OCI-M2 (cell line): ENCODE measurements at regions not wholly inside any gene's neighbourhood (a gene's known extent, or its start where the extent isn't known, plus 50 kb on each side); places are given as distances from the start of the nearest gene placed in this dataset.

Experiments used
- DNase-seq: peaks from one replicate; lab custom pipeline; 2025; ENCODE audit not compliant: unreplicated experiment; lab: John Stamatoyannopoulos, UW

DNA sequence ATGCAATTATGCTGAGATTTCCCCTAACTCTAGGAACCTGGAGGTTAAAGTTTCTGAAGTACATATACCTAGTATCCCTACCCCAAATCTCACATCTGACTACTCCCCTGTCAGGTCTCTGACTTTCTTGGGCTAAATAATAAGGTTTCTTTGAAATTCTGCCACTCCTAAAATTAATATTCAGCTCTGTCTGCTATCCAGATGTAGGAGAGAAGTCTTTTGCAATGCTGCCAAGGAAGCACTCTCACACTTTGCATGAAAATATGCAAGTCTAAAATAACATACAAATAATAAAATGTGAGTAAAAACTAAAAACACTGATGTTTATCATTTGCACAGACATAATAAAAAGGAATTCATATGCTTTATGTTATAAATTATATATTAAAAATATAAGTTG, 196.9 kb upstream of the LRFN5 start:
- DNase-seq: no peak

DNA sequence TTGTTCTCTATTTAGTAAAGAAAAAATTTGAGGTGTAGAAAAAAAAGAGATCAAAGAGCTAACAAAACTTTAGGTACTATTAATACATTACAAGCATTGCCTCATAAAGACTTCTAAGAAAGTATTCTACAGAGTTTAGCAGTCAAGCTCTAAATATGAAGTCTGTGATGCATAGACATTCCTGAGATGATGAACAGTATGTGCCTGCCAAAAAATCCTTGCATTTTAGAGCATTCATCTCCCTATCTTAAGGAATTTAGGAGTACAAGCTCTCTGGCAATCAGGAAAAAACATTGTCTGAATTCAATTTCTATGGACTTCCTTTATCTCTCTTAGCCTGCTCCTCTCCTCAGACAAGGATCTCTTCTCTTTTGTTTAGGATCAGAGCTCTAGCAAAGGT, 202.6 kb upstream of the LRFN5 start:
- DNase-seq: no peak

DNA sequence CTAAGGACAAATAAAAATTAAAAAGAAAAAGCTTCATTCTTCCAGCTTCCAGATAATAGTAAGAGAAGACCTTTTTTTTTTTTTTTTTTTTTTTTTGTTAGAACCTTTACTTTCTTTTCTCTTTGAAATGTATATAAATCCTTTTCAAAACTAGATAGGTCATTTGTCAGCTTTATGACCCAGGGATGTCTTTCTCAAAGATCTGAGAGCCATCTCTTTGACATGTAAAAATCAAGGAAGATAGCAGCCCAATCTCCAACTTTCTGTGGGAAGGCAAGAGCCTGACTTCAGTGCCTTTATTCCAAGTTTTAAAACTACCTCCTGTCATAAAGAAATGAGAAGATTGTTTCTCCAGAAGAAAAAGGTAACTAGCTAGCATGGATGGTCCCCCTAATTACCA, 203.3 kb upstream of the LRFN5 start:
- no peak for DNase-seq

DNA sequence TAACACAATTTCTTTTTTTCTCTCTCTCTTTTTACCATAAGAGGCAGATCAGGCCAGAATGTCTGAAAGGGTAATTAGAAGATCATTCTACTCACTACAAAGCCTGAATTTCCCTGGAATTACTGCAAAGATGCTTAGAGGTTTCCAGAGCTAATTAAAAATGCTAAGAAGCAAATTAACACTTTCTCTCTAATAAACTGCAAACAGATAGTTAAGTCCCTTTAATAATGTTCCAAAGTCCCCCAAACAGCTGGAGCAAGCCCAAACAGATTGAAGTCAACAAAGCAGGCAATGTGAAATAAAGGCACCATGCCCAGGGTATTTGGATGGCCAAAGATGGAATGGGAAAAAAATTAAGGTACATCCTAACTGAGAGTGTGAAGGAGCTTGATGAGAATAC, 208.8 kb upstream of the LRFN5 start:
- no peak for DNase-seq

DNA sequence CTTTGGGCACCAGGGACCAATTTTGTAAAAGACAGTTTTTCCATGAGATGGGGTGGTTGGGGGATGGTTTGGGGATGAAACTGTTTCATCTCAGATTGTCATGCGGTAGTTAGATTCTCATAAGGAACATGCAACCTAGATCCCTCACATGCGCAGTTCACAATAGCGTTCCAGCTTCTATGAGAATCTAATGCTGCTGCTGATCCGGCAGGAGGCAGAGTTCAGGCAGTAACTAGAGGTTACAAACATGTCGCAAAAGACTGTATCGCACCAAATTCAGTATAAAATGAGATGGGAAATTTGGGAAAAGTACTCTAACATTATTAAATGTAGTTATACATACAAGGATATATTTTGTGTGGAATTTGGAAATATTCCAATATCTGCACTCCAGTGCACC, 213.2 kb upstream of the LRFN5 start:
- DNase-seq: no peak

DNA sequence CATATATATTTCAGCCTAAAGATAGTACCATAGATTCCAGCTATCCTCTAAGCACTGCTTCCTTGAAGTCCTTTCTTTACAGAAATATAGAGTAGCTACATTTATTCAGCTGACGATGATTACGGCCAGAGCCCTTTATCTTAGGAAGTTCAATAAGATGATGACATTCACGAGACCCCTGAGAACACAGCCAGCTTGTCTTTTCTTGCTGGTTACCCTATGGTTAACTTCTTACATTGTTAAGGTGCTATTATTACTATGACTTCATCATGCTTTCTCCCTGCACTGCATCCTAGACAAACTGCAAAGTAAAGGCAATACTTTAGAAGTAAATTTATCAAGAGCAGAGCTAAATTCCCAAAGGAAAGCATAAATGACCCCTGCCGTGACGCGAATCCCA, 214.4 kb upstream of the LRFN5 start:
- no peak for DNase-seq

DNA sequence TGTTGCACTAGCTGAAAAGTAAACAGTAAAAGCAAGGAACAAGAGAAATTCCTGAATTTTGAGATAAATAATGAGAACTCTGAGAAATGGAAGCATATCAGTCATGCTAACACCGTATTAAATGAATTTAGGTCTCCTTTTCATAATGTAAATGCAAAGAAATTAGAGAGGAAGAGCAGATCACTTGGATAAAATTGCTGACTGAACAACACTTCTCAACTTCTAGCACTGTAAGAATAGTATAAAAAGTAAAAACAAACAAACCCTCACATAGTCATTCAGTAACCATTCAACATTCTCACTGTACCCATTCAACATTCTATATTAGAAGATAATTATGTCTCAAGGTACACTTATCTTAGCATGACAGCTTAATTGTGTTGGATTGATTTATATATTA, 217.3 kb upstream of the LRFN5 start:
- no peak for DNase-seq

DNA sequence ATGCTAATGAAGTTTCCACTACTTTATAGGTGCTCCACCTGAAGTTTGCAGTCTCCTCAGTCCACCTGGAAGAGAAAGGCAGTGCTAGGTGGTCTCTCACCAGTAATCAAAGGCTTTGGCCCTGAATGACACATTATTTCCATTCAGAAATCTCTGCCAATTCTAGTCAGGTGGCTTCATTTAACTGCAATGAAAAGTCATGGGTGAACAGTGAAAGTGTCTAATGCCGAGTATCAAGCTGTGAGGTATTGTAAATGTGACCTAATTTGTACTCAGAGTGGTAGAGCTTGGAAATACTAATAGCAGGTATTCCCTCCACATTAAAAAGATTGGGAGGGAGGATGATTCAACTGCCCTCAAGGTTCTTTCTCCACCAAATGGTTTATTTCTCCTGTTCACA, 220.9 kb upstream of the LRFN5 start:
- DNase-seq: no peak

DNA sequence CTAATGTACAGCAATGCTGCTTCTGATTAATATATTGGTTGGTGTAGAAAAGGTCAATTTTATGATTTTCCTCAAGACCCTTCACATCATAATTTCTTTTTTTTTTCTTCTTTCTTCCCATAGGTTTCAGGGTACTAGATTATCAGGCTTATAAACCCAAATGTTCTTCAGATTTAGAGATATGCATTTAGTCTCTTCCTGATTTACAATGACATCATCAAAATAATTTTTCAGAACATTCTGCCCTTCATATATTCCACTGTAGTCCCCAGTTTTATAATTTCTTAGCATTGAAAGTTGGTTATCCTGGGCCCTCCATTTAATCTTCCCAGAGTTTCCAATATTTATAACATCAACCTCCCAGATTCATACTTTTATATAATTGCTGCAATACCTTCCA, 226.7 kb upstream of the LRFN5 start:
- no peak for DNase-seq

DNA sequence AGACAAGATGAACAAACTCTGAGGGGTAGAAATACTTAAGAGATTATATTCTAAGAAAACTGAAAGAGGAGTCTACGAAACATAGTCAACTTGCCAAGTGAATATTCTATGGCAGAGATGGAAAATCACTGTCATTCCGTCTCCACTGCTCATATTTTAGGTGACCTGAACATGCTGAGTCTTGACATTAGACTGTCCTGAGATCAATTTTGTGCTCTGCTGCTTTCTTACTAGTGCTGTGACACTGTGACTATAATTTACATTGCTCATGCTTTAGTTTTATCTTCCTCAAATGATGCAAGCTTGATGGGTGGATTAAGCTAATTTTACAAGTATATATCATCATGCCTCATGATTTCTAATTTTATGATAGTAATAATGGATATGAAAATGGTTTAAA, 228.2 kb upstream of the LRFN5 start:
- no peak for DNase-seq

DNA sequence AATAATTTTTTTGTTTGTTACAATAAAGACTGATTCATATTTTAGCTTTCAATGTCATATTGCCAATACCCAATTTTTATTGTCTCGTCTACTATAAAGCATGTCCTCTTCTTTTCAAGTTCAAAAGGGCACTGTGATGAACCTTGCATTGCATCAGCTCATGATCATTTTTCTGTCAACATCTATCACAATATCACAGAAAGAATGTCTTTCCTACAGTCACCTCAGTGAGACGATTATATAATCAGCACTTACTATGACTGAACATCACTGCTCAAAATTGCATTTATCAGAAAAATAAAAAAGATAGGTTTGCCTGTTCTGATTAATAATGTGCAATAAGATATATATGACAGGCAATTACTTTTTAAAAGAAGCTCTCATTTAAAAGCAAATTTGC, 228.7 kb upstream of the LRFN5 start:
- no peak for DNase-seq

DNA sequence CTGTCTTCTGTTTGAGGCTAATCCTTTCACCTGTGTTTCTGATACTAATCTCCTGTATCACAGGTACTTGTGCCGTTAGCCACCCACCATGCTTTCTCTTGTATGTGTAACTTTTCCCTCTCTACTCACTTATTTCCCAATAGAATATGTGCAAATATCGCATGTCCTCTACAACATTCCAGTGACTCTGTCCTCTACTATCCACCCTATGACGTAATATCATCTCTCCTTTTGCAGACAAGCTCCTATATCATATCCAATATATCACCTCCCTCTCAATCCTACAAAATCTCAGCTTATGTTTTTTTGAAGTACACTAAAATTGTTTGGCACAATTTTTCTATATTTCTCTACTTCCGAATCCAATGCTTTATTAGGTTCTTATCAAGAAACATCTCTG, 232.6 kb upstream of the LRFN5 start:
- no peak for DNase-seq

DNA sequence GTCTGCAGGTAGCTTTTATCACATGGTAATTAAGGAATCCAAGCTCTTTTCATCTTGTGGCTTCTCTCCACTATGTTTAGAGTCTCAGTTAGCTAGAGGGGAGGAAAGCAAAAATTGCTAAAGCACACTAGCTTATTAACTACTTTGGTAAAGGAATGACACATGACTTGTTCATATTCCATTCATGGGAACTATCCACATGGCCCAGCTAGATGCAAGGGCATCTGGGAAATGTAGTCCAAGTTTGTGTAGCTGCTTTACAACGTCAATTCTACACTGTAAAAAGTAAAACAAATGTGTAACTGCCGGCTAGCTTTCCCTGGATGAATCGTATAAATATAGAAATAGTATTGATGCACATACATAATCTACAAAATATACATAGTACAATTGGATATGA, 244.5 kb upstream of the LRFN5 start:
- DNase-seq: no peak

DNA sequence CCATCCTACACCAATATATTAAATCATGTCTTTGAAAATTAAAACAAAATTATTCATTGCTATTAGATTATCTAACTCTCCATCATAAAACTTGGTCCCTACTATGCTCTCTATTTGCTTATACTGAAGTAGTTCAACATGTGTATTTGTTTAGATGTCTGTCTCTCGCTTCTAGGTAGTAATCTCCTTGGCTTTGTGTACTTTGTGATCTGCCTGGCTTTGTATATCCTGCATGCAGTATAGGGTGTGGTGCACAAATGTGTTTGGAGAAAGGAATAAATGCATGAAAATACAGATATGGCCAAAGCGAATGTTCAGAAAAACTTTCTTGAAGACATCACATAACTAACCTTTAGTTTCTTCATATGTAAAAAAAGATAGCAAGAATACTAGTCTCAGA, 246.6 kb upstream of the LRFN5 start:
- no peak for DNase-seq

DNA sequence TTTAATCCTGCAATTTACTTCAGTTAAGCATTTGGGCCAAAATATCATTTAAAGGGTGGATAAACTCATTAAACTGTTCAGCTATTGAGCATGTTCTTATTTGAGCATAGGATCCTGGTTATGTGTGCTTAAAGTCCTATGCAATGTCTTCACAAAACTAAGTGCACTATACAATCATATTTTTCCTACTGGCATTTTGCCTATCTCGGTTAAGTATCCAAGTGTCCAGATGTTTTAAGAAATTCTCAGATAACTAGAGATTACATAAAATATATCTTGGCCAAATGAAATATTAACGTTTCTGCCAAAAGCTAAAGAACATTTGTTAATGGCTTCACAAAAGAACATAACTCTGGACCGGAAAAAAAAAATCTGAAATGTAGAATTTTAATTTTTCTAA, 250.8 kb upstream of the LRFN5 start:
- no peak for DNase-seq

DNA sequence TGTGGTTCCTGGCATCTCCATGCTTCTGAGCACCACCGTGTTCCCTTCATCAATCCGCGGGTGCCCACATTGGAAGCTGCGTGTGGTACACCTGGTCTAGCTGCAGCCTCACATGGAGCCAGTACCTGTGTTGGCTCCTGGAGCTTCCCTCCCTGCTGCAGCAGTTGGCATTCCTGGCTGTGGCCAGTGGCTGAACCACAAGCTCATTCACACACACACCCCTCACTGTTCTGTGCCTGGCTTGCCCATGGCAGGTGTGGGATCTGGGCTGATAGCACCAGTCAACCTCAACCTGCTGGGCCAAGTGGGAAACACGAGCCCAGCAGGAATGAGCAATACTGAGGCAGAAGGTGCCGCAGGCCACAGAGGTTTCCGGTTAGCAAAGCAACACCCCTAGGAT, 256.2 kb upstream of the LRFN5 start:
- no peak for DNase-seq

DNA sequence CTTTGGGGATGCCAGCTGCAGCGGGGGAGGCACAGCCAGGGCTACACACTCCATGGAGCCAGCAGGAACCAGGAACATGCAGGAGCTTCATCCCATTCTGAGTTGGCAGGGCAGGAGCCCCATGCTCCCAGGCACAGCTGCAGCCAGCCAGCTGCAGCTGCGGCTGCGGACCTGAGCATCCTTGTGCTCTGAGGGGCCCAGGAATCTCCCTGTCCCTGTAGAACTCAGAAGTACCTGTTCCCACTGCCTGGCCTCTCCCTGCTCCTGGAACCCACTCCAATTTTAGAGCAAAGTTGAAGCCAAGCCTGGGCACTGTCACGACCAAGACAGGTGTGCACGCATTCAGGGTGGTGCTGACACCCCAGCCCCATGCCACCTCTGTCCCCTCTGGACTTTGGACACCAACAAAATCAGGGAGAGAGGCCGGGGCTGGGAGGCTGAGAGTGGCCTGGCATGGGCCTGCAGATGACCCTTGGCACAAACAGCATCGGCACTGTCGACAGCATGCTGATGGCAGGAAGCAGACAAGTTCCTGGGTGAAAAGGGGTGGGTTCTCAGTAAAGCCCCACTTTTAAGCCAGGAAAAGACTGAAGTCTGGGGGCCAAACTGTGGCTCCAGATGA, 257.3 kb upstream of the LRFN5 start:
- no peak for DNase-seq

DNA sequence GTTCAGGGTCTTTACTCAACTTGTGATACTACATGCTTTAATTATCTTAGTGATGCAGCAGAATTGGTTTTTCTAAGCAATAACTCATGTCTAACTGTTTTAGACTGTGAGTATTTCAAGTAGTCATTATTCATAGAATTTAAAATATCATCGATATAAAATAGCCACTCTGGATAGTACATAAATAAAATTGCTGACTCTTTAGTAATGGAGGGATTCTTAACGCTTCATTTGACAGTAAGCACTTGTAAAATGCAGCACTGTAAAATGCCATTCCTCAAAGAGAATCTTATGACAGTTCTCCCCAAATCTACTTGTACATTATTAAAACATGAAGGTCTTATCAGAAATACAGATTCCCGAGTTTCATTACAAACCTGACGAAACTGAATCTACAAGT, 262.8 kb upstream of the LRFN5 start:
- DNase-seq: no peak

DNA sequence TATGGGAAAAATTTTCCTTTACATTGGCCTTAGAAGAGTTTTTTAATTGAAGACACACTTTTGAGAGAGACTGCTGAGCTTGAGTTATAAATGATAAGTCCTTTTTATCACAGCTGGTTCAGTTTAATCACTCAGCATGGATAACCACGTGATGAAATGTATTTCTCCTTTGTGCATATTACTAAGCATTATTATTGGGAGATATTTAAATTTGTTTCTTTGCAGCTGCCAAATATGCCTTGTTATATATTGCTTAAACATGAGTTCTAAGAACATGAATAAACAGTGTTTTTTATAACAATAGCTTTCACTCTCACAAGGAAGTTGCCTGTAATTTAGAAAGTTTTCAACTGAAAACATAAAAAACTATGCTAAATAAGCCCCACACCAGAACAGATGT, 293.5 kb upstream of the LRFN5 start:
- no peak for DNase-seq

DNA sequence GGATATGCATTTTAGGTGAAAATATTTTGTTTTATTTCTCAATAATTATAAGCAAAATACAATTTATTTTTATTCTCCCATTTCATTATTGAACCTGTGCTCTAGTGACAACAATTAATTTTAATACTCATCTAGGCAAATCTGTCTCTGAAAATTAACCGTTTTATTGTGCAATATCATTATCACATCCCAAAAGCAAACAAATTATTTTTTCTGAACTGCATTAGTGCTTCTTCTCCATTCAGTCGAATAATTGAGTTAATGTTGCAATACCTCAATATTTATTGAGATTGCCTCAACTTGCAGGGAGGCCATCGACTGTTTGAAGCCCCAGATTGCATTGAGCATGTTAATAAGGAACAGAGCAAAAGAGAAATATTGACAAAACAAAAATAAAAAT, 303.2 kb upstream of the LRFN5 start:
- no peak for DNase-seq

DNA sequence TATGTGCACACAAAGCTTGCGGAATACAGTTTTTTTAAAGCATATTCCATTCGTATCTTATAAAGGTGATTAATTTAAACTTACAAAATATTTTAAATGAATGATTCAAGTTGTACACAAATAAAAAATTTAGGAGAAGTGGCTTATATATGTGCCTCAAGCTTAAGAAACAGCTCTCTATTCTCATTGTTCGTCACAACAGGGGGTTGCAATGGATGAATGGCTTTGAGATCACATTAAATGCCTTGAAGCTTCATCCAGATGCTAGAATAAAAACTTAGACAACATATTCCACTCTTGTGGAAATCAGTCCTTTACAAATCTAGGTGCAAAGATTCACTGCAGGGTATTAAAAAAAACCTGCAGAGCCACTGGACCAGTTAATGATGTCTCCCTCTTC, 303.9 kb upstream of the LRFN5 start:
- DNase-seq: no peak

DNA sequence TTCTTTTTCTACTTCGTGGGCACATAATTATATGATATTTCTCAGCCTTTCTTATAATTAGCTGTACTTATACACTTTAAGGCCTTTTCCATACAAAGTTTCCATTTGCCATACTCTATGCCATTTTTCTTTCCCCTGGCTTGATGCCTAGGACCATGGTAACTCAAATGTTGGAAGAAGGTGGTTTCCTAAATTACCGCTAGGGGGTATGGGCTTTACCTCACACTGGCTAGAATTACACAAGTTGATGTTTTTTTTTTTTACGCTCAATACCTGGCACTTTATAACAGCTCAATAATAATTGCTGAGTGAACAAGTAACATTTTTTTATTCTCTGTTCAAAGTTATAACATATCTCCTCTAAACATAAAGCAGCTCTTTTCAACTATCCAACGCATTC, 306.8 kb upstream of the LRFN5 start:
- DNase-seq: no peak

DNA sequence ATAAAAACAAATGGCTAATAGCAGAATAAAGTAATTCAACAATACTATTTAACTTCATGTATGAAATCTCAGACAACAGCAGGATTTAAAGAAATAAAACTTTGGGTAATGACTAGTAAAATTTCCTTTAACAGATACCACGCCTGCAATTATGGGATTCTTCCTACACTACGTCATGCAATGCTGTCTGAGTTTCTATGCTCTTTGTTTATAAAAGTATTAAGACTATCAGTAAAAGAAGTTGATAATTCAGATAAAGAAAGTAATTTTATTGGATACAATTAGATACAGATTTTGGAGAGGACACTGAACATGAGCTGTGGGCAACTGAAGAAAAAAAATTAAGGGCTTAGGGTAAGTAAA, 308.4 kb upstream of the LRFN5 start:
- no peak for DNase-seq
